ENCODE measurements at regions not wholly inside any gene's neighbourhood (a gene's known extent, or its start where the extent isn't known, plus 50 kb on each side); places are given as distances from the start of the nearest gene placed in this dataset.
"Not testable (repeated sequence)": the region's sequence is repeated elsewhere in the genome, so short reads cannot be mapped to it uniquely, and the experiment has no call there.

DNA sequence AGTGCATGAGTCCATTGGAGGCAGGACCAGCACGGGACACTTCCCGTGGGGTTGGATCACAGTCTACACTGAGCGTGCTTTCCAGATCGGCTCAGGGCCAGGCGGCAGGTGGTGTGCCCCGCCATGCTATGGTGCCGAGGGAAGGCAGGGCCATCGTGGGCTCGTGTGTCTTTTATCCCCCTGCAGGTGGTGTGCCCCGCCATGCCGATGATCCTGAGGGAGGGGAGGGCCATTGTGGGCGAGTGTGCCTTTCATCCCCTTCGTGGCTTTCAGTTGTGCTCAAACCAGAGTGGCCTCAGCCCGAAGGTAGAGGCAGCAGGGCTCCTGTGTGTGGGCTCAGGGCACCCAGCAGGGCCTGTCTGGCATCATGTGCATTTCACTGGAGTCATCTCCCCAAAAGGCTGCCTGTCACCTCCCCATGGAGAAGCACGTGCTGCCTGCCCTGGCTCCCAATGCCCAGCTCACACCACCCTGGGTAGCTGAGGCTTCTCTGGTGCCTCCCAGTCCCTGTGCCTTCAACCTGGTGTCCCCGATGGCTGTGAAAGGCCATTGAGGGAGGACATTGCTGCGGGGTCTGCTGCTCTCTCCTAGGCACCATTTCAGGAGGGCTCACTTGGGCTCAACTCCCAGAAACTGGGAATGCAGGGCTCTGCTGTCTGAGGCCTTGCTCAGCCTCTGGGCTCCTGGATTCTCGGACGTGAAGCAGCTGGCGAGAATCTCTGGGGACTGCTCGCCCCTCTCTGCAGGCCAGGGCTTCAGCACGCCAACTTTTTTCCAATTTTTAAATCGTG is 207.6 kb downstream of the NPIPB11 start:
- no peak for DNase-seq

DNA sequence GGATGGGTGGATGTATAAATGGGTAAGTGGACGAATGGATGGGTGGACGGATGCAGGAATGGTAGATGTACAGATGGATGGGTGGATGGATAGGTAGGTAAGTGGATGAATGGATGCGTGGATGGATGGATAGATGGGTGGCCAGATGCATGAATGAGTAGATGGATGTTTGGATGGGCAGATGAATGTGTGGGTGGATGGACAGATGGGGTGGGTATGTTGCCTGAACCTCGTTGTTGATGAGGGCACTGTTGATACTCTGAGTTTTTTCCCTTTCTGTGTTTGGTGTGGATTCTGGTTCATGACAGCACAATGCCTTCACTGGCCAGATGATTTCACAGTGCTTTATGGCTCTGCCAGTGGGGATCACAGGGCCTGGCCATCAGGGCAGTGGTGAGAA is 208.3 kb downstream of the NPIPB11 start:
- DNase-seq = no peak

DNA sequence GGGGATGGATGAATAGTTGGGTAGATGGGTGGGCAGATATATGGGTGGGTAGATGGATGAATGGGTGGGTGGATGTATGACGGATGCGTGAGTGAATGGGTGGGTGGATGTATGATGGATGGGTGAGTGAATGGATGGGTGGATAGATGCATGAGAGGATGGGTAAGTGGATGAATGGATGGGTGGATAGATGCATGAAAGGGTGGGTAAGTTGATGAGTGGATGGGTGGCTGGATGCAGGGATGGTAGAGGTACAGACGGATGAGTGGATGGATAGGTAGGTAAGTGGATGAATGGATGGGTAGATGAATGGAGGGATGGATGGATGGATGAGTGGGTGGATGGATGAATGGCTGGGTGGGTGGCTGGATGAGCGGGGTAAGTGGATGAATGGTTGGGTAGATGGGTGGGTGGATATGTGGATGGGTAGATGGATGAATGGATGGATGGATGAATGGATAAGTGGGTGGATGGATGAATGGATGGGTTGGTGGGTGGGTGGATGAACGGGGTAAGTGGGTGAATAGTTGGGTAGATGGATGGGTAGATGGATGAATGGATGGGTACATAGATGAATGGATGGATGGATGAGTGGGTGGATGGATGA is 208.9 kb downstream of the NPIPB11 start:
- not testable (repeated sequence) for DNase-seq

DNA sequence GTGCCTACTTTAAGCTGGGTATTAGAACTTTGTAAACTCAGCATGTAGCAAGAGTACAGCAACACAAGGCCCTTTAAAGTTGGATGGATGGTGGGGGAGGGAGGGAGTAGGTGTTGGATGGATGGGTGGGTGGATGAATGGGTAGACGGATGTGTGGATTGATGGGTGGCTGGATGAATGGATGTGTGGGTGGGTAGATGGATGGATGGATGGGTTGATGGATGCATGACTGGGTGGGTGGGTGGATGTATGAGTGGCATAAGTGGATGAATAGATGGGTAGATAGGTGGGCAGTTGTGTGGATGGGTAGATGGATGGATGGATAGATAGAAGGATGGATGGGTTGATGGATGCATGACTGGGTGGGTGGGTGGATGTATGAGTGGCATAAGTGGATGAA is 209.8 kb downstream of the NPIPB11 start:
- DNase-seq = not testable (repeated sequence)

DNA sequence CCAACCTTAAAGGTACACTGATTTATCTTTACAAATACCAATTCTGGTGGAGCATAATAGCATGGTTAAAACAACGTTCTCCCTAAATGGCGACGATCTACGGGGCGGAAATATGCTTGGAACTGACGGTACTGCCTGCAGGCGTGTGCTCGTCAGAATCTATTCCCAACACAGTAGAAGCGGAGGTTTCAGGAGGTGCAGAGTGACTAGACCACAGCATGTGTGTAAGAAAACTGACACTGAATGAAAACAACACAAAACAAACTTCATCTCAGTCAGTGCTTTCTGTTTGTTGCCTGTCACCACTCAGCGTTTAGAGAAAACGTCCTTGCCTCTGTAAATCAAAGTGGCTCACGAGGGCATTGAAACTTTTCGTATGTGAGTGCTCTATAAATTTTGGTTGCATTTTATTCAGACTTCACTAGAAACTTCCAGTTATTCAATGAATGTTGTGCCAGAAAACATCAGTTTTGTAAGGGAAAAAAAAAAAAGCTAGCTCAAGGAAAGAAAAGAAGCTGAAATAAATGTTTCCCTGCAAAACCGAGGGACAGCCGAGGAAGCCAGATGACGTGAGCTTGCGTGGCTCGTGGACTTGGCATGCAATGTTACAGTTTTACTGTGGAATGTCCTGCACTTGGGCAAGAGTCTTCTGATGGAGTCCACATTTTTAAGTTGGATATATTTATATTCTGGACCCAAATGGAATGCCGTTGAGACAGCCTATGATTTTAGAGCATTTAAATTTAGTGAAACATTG is 210.4 kb downstream of the LAT start:
- DNase-seq = not testable (repeated sequence)

DNA sequence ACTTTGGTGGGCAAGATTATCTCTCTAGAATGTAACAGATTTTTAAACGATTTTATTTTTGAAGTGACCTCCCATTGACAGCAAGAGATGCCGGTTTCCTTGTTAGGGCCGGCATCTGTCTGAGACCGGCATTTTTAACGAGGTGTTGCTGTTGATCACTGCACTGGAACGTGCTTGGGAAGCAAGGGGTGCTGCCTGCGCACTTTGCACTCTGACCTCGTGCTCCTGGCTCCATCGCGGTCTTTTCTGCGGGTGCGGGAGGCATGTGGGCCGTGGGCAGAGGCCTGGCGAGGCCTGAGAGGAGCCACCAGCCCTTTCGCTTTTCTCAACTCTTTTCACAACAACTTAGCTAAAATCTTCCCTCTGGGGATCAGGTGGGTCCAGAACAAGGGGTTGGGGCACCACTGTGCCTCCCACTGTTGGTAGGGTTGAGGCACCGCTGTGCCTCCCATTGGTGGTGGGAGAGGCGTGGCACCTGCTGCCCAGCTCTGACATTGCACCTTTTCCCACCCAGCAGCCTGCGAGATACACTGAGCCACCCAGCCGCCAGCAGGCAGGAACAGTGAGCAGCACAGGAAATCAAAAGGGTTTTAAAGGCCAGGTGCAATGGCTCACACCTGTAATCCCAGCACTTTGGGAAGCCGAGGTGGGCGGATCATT is 209.5 kb downstream of the LAT start:
- not testable (repeated sequence) for DNase-seq

DNA sequence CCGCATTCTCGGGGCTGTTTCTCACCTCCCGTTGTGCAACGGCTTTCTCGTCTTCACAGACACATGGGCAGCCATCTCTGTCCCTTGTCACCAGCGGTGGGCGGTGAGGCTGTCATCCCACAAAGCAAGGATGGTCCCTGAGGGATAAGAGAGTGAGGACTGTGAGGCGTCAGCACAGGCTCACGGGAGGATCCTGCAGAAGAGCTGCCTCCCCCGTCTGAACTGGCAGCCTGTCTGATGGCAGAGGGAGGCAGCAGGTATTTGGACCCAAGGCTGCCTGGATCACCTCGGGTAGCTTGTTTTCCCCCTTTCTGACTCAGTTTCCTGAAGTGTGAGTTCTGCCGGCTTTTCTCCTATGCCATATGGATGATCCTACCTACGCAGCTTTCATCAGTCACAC is 208.8 kb downstream of the LAT start:
- not testable (repeated sequence) for DNase-seq

DNA sequence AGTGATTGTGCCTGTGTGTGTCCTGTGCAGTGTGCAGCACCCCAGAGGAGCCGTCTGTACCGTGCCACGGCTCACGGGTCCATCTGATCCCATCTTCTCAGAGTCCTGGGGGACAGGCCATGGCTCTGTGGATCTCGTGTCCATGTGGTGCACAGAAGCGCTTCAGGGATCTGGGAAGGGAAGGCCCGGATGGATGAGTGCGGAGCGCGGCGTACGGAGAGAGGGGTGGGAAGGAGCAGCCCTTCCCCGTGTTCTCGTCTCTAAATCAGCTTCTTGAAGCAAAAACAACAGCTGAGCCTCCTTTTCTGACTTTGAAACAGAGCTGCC is 208.4 kb downstream of the LAT start:
- not testable (repeated sequence) for DNase-seq

DNA sequence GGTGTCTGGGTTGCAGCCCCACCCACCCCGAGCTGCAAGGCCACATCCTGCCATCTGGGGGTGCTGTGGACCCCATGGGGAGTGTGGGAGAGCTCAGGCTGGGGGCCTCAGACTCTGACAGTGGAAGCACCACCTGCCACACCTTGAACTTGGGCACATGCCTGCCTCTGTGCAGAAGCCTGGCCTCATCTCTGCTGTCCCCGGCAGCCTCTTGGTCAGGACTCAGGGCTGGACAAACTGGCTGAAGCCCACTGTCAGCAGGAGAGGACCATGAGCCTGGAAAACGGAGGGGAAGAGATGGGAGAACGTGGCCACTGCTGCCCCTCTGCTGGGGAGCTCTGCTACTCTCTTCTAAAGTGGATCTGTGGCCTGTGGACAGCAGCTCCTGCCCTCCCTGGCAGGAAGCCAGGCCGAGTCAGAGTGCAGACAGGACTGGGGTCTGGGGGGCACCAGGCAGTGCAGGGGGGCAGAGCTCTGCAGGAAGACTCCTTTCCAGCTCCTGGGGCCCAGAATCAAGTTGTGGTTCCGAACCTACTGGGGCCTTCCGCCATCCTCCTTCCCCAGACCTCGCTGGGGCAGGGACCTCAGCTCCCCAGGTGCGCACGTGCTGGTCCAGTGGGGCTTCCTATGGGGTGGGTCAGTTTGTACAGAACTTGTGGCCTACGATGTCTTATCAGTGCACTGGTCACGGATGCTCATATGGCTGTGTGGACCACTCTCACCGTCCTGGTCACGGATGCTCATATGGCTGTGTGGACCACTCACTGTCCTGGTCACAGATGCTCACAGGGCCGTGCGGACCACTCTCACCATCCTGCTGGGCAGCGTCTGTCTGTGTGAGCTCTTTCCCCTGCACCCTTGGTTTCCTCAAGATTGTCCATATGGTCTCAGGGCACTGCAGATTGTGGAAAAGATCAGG is 207.7 kb downstream of the LAT start:
- no peak for DNase-seq

DNA sequence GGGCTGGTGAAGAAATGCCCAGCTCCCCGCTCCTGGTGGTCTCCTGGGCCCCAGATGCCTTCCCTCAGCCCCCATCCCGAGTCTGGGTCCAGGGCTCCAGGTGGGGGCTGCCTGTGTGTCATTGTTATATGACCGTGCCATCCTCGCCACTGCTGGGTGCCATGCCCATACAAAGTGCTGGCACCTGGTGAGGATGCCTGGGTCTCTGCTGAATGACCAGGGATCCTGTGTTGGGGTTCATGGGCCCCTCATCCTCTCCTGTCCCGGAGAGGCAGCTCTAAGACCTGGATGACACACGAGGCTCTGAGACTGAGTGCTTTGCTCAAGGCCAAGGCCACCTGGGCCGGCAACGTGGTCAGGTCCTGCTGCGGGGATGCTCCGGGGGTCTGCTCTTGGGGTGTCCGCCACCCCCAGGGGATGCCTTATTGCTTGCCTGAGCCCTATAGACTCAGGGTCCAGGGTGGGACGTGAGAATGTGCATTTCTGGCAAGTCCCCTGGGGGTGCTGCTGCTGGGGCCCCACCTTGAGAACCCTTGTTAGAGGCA is 206.9 kb downstream of the LAT start:
- DNase-seq = not testable (repeated sequence)

DNA sequence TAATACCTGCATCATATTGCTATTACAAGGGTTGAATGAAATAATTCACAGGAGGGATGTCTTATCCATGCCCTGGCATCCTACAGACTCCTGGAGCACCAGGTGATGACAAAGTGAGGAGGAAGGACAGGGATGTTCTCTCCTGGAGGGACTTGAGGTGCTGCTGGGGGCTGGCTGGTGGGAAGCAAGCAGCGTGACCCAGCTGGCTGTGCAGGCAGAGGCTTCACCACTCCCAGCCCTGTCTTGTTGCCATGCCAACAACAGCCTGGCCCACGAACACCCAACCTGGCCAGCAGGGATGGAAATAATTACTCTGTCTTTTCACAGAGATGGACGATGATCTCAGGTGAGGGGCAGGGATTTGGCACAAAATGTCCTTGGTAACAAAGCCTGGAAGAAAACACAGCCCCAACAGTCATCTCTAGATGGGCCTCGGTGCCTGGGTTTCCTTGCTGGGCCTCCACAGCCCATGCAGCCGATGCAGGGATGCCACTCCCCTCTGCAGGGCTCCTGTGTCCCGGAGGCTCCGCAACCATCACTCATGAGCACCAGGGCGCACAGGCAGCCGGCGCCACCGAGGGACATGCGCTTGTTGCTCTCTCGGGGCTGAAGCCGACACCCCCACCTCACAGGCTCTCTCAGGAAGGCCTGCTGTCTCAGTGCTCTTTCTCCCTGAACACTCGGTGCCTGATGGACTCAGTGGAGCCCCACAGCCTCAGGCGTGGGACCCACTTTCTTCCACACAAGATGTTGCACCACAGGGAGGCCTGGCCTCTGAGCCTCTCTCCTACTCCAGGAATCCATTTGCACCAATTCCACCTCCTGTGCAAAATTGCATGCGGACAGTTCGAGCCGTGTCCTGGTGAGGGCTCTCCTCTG is 205.9 kb downstream of the LAT start:
- DNase-seq = not testable (repeated sequence)

DNA sequence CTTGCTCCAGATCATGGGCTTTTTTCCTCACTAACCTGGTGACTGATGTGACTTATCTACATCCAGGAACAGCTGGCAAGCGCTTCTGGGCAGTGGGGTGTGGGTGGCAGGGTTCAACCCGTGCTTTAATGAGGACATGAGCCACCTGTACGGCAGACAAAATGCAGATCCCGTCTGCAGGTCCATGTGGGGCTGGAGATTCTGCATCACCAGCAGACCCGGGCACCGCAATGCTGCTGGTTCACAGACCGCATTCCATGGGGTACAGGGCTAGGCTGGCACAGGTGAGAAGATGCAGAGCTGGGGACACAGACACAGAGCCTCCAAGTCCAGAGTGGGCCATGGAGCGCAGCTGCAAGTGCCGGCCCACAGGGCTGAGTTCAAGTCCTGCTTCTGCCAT is 204.0 kb downstream of the LAT start:
- DNase-seq = not testable (repeated sequence)

DNA sequence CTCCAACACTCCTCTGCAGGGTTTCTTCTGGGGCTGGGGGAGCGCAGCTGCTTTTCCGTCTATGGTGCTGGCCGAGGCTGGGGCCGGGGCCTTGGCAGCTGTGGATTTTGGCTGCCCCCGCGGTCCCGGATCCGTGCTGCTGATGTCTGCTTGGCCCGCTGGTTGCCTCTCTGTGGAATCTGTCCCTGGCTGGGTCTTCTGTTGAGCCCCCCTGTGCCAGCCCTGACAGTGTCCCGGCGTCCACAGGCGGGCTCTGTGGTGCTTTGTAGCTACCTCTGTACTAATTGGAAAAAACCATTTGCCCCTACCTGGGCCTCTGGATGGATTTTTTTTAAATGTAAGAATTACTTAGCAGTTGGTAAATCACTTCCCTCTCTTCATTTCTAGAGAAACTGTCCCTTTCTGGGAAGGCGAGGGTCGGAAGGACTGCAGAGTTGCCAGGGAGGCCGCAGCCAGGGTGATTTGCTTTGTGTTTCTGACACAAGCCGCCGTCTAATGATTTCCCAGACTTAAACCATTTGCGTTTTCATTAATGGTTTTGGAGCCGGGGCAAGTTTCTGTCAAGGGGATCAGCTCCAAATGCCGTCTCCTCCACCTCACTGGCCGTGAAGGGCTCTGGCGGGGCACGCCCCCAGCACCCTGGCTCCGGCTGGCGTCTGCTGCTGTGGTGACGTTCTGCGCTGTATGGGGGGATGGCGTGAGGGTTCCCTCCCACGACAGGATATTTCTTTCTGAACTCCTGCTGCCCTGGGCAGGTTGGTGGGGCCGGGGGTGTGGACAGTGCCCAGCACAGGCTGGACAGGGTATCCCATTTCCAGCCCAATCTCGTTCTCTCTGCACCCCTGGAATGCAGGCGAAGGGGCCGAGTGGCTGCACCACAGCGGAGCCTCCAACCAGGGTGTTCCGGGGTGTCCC is 201.7 kb downstream of the LAT start:
- DNase-seq = not testable (repeated sequence)

DNA sequence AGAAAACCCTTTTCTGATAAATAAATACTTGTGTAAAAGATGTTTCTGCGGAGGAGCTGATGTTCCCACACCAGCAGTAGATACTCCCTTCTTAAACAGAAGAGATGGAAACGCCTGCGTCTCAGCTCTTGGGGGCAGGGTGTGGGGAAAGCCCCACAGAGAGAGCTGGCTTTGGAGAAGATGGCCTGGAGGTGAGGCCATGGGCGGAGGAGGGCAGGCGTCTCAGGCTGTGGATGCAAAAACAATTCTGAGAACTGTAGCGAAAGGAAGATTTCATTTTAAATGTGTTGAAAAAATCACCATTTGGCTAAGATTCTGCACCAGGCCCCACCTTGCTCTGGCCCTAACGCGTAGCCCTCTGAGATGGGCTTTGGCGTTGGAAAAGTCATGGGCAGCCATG is 201.0 kb downstream of the LAT start:
- DNase-seq = not testable (repeated sequence)

DNA sequence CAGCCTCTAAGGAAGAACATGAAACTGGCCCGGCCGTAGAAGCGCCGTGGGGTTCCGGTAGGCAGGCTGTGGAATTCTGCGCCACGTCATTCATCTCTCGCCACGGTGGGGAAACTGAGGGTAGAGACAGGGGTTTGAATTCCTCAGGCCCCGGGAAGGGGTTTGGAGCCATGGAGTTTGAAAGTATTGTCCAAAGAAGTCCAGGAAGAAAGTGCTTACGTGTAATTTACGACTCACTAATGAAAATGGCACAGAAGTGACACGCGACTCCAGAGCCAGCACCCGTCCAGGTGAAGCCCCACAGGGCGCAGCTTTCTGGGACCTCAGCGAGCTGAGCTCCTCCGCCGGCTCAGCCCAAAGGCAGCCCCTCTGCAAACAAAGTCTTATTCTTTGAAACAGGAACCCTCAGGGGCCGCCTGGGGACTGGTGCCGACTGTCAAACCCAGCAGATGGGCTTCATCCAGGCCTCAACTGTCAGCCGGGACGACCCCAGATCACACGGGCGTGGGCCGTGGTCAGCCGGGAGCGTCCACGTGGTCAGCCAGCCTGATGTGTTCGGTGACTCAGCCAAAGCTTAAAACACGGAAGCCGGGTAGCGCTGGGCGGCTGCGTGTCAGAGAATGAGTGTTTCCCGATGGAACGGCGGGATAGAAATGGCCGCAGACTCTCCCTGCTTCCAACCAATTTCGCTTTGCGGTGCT is 200.0 kb downstream of the LAT start:
- not testable (repeated sequence) for DNase-seq

DNA sequence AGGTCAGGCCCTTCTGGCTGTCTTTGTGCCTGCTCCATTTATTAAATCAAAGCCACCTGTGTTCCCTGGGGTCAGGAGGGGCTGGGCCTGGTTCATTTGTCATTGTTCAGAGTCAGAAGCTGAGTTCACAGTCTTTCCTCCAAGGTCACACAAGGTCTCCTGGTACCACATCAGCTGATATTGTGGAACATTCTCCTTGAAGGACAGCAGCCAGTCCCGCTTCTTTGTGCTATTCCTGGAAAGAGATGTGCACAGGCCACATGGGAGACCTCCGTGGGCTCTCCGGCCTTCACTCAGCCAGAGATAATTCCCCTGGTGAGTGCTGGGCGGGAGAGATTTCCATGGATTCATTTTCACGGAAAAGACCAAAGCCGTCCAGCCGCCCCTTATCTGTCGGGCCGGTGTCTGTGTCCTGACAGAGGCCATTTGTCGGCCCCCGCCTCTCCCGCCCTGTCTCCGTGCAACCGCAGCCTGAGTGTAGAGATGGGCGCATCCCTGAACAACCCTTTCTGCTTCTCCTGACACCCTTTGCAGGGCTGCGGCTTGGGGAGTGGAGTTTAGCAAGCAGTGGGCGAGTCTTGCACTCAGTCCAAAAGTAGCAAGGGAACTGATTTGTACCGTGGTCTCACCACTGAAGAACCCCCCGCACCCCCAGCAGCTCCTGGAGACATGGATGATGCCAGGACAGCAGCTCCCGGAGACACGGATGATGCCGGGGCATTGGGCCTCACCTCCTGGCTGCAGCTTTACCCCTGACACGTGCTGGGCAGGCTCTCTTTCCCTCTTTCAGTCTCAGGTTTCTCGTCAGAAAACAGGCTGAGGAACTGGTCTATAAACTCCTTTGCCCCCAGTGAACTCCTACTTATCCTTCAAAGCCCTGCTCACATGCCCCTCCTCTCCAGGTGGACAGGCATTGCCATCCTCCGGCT is 198.4 kb downstream of the LAT start:
- not testable (repeated sequence) for DNase-seq

DNA sequence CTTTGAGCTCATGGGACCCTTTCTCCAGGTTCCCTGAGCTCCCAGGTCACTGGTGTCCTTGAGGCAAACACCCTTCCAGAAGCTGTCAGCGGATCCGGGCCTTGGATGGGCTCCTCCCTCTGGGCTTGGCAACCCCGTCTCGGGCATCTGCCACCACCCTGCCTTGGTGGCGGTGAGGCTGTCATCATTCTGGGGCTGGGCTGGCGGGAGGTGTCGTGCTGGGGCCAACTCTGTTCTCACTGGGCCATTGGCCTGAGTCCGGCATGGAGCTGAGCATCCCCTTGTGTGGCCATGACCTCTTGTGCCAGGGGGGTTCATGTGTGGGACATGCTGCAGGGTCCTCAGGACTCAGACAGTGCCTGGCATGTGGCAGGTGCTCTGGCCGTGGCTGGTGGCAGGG is 197.6 kb downstream of the LAT start:
- DNase-seq = no peak

DNA sequence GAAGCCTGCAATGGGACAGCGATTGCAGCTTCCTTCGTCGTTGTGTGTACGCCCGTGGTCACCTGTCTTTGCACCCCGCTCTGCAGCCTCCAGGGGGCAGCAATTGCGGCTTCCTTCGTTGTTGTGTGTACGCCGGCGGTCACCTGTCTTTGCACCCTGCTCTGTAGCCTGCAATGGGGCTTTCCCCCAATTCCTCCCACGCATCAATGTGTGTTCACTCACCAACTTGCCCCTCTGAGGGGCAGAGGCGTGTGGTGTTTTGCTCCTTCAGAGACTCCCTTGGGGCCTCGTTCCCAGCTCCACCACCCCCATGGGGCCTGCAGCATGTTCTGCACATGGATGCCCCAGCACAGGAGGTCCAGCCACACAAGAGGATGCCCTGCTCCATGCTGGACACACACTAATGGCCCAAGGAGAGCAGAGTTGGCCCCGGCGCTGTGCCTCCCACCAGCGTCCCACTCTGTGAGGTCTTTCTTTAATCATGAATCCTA is 197.1 kb downstream of the LAT start:
- DNase-seq = not testable (repeated sequence)
